A549 (cell line): ENCODE measurements at regions not wholly inside any gene's neighbourhood (a gene's known extent, or its start where the extent isn't known, plus 50 kb on each side); places are given as distances from the start of the nearest gene placed in this dataset.
A peak's percentile ranks its signal among the peaks of the same experiment; 100 is the strongest.

ENCODE experiments used
- ATAC-seq, 2 experiments: fragments of 200-7000 bp in 1 of 2; fragments of >200 bp in 1 of 2; cut with Nextera tagmentation in 1 of 2; cut with Tn5 transposase in 1 of 2; 3 replicates each; pipeline versions ENCODE4 v1.8.0 to v1.9.1; 2018 to 2020; ENCODE audit warnings: mild to moderate bottlenecking in 1 of 2, moderate library complexity in 1 of 2
- CTCF ChIA-PET: fragments of 300-600 bp; sonication (Branson Sonifier 250); formaldehyde crosslinking; extraction: SDS; loops from one replicate; lab custom pipeline; 2021; ENCODE audit warnings: antibody characterized with exemption, inconsistent platforms; lab: Yijun Ruan, JAX
- POLR2A ChIA-PET: fragments of 350-600 bp; formaldehyde crosslinking; extraction: SDS; loops from one replicate; lab custom pipeline; 2021; ENCODE audit warnings: antibody characterized with exemption, inconsistent platforms; lab: Yijun Ruan, JAX
- DNase-seq, 2 experiments: peaks; one replicate each; pipeline versions ENCODE4 v3.0.0 to v3.0.0-alpha.2; 2011 to 2016; ENCODE audit warnings: low read depth in 1 of 2, low spot score in 1 of 2
- FAIRE-seq: peaks from 2 replicates; lab custom pipeline; 2011; peaks lifted over from hg19 to GRCh38; lab: Jason Lieb, UNC
- H3K27ac ChIP-seq, 2 experiments: fragments of >200 bp; sonication (Bioruptor Twin); formaldehyde crosslinking; 3 replicates each; pipeline ENCODE4 v1.5.1; 2016 to 2017
- H3K4me1 ChIP-seq: fragments of >200 bp; sonication (Bioruptor Twin); formaldehyde crosslinking; 3 replicates; pipeline ENCODE4 v1.6.1; 2016
- H3K4me2 ChIP-seq: fragments of >200 bp; sonication (Bioruptor Twin); formaldehyde crosslinking; 3 replicates; pipeline ENCODE4 v1.6.1; 2016
- H3K4me3 ChIP-seq: fragments of >200 bp; sonication (Bioruptor Twin); formaldehyde crosslinking; 3 replicates; pipeline ENCODE4 v1.5.1; 2016
- H3K9me3 ChIP-seq: fragments of >200 bp; sonication (Bioruptor Twin); formaldehyde crosslinking; 3 replicates; pipeline ENCODE4 v1.6.1; 2016
- BHLHE40 ChIP-seq: IDR thresholded peaks from 2 replicates; pipeline ENCODE4 v1.6.1; 2012; ENCODE audit warnings: low read depth, low read length, inconsistent platforms
- CBX8 ChIP-seq: fragments of 200-600 bp; sonication (generic); IDR thresholded peaks from 2 replicates; pipeline ENCODE4 v1.6.1; 2016
- CEBPB ChIP-seq, 2 experiments: fragments of >200 bp in 1 of 2; sonication (Bioruptor Twin) in 1 of 2; formaldehyde crosslinking in 1 of 2; IDR thresholded peaks; 2 replicates each; pipeline ENCODE4 v1.6.1; 2012 to 2016
- CHD4 ChIP-seq: fragments of 200-600 bp; sonication (generic); IDR thresholded peaks from 2 replicates; pipeline ENCODE4 v1.6.1; 2016; ENCODE audit warnings: antibody characterized with exemption, mild to moderate bottlenecking, borderline replicate concordance
- EHF ChIP-seq: fragments of 250-450 bp; sonication (Bioruptor Pico); IDR thresholded peaks from 2 replicates; pipeline ENCODE4 v1.5.0; 2020; ENCODE audit warnings: mild to moderate bottlenecking
- EP300 ChIP-seq, 2 experiments: fragments of >200 bp; sonication (Bioruptor Twin); formaldehyde crosslinking; IDR thresholded peaks; 2 replicates in 1 of 2; 3 replicates in 1 of 2; pipeline ENCODE4 v1.6.1; 2016 to 2017
- ESRRA ChIP-seq: fragments of 150-350 bp; IDR thresholded peaks from 2 replicates; pipeline ENCODE4 v1.6.1; 2014; ENCODE audit warnings: mild to moderate bottlenecking, low read length, borderline replicate concordance
- HDAC2 ChIP-seq: fragments of 200-600 bp; sonication (generic); IDR thresholded peaks from 2 replicates; pipeline ENCODE4 v1.6.1; 2016
- HEYL ChIP-seq: fragments of 250-450 bp; sonication (Bioruptor Pico); IDR thresholded peaks from 2 replicates; pipeline ENCODE4 v1.8.0; 2021; ENCODE audit warnings: mild to moderate bottlenecking, moderate library complexity
- HOXB13 ChIP-seq: fragments of 250-450 bp; sonication (Bioruptor Pico); IDR thresholded peaks from 2 replicates; pipeline ENCODE4 v1.5.0; 2020; ENCODE audit warnings: low read depth, mild to moderate bottlenecking, moderate library complexity
- JUNB ChIP-seq: fragments of >200 bp; sonication (Bioruptor Twin); formaldehyde crosslinking; IDR thresholded peaks from 2 replicates; pipeline ENCODE4 v1.6.1; 2016
- KDM1A ChIP-seq: fragments of 200-600 bp; sonication (generic); IDR thresholded peaks from 2 replicates; pipeline ENCODE4 v1.6.1; 2016; ENCODE audit warnings: low read depth, mild to moderate bottlenecking
- MAZ ChIP-seq: fragments of 150-350 bp; IDR thresholded peaks from 2 replicates; pipeline ENCODE4 v1.6.1; 2014; ENCODE audit warnings: antibody characterized with exemption, low read depth, low read length, borderline replicate concordance
- POLR2A ChIP-seq: IDR thresholded peaks from 2 replicates; pipeline ENCODE4 v1.6.1; 2012; ENCODE audit warnings: mild to moderate bottlenecking, low read length
- SMC3 ChIP-seq: fragments of >200 bp; sonication (Bioruptor Twin); formaldehyde crosslinking; IDR thresholded peaks from 3 replicates; pipeline ENCODE4 v1.6.1; 2018; ENCODE audit warnings: inconsistent platforms
- SREBF2 ChIP-seq: fragments of 450-650 bp; IDR thresholded peaks from 2 replicates; pipeline ENCODE4 v1.6.1; 2014; ENCODE audit warnings: mild to moderate bottlenecking, moderate library complexity
- TFCP2L1 ChIP-seq: fragments of 250-450 bp; sonication (Bioruptor Pico); IDR thresholded peaks from 2 replicates; pipeline ENCODE4 v1.5.0; 2021; ENCODE audit warnings: mild to moderate bottlenecking
- TP53 ChIP-seq: fragments of 250-450 bp; sonication (Bioruptor Pico); IDR thresholded peaks from 2 replicates; pipeline ENCODE4 v1.5.0; 2021; ENCODE audit warnings: mild to moderate bottlenecking, moderate library complexity
- ZC3H11A ChIP-seq: fragments of 450-650 bp; IDR thresholded peaks from 2 replicates; pipeline ENCODE4 v1.6.1; 2014; ENCODE audit warnings: antibody characterized with exemption, mild to moderate bottlenecking
- WGBS: methylation state at CpG from one replicate; pipeline ENCODE4 v1.1.6; 2017; ENCODE audit errors: missing lambda C conversion rate; 5-methylcytosine and 5-hydroxymethylcytosine counted together
- TF ChIP-seq, protein P1 (sequence below): fragments of 200-600 bp; sonication (generic); IDR thresholded peaks from 2 replicates; pipeline ENCODE4 v1.6.1; 2016; ENCODE audit warnings: antibody characterized with exemption, mild to moderate bottlenecking, moderate library complexity
- TF ChIP-seq, protein P2 (sequence below): fragments of >200 bp; sonication (Bioruptor Twin); formaldehyde crosslinking; IDR thresholded peaks from 3 replicates; pipeline ENCODE4 v1.5.1; 2016
- TF ChIP-seq, protein P3 (sequence below): fragments of 450-650 bp; IDR thresholded peaks from 2 replicates; pipeline ENCODE4 v1.6.1; 2014; ENCODE audit warnings: antibody characterized with exemption
- TF ChIP-seq, protein P4 (sequence below): IDR thresholded peaks from 2 replicates; pipeline ENCODE4 v1.6.1; 2012

DNA sequence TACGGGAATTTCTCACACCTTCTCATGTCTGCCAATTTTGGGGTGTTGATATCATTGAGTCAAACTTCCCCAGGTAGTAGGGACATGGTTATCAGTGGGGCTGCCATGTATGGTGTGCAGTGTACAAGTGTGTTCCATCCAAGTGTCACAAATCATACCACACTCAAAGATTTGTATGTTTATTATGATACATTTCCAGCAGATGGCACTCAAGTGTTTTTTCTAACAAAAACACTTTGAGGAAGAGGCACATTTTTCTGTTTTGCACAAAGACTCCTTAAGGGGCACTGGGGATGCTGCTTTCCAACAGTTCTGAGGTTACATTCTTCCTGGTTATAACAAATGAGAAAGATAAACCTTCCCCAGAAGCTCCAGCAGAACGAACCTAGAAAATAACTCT, 414.5 kb downstream of the REEP3 start:
- FAIRE-seq, result no peak
- TF ChIP-seq, protein P1, sequence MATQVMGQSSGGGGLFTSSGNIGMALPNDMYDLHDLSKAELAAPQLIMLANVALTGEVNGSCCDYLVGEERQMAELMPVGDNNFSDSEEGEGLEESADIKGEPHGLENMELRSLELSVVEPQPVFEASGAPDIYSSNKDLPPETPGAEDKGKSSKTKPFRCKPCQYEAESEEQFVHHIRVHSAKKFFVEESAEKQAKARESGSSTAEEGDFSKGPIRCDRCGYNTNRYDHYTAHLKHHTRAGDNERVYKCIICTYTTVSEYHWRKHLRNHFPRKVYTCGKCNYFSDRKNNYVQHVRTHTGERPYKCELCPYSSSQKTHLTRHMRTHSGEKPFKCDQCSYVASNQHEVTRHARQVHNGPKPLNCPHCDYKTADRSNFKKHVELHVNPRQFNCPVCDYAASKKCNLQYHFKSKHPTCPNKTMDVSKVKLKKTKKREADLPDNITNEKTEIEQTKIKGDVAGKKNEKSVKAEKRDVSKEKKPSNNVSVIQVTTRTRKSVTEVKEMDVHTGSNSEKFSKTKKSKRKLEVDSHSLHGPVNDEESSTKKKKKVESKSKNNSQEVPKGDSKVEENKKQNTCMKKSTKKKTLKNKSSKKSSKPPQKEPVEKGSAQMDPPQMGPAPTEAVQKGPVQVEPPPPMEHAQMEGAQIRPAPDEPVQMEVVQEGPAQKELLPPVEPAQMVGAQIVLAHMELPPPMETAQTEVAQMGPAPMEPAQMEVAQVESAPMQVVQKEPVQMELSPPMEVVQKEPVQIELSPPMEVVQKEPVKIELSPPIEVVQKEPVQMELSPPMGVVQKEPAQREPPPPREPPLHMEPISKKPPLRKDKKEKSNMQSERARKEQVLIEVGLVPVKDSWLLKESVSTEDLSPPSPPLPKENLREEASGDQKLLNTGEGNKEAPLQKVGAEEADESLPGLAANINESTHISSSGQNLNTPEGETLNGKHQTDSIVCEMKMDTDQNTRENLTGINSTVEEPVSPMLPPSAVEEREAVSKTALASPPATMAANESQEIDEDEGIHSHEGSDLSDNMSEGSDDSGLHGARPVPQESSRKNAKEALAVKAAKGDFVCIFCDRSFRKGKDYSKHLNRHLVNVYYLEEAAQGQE, result no peak
- TF ChIP-seq HOXB13 (CRISPR knock-in tag) (no peak), CHD4 (no peak)
- TF ChIP-seq, protein P2, sequence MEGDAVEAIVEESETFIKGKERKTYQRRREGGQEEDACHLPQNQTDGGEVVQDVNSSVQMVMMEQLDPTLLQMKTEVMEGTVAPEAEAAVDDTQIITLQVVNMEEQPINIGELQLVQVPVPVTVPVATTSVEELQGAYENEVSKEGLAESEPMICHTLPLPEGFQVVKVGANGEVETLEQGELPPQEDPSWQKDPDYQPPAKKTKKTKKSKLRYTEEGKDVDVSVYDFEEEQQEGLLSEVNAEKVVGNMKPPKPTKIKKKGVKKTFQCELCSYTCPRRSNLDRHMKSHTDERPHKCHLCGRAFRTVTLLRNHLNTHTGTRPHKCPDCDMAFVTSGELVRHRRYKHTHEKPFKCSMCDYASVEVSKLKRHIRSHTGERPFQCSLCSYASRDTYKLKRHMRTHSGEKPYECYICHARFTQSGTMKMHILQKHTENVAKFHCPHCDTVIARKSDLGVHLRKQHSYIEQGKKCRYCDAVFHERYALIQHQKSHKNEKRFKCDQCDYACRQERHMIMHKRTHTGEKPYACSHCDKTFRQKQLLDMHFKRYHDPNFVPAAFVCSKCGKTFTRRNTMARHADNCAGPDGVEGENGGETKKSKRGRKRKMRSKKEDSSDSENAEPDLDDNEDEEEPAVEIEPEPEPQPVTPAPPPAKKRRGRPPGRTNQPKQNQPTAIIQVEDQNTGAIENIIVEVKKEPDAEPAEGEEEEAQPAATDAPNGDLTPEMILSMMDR, result peak; percentile 30; the same call in 2 of the 3 replicates
- TF ChIP-seq, all 56 proteins: peak for 1
- 6% methylated on average over 2 of the region's 2 CpGs for WGBS
- H3K9me3 ChIP-seq, result no peaks in the 10 kb centered on the region
- DNase-seq (peak; percentile 7 to 13), ATAC-seq (peak in 1 of 2 experiments; percentile 52; a peak in 2 of 6 replicates)
- H3K4me1 ChIP-seq, result no peaks in the 10 kb centered on the region
- H3K27ac ChIP-seq, result no peak overlapping the region
- H3K4me3 ChIP-seq, result no peak overlapping the region
- H3K4me2 ChIP-seq, result no peak overlapping the region
- POLR2A ChIA-PET, result no interaction called here
- CTCF ChIA-PET, result interaction anchor here (0.9 to 1.0 kb wide), 3 partner anchors 9 to 68 kb away, joined by 3 to 4 read pairs (median 3); no protein-coding TSS in a partner anchor

DNA sequence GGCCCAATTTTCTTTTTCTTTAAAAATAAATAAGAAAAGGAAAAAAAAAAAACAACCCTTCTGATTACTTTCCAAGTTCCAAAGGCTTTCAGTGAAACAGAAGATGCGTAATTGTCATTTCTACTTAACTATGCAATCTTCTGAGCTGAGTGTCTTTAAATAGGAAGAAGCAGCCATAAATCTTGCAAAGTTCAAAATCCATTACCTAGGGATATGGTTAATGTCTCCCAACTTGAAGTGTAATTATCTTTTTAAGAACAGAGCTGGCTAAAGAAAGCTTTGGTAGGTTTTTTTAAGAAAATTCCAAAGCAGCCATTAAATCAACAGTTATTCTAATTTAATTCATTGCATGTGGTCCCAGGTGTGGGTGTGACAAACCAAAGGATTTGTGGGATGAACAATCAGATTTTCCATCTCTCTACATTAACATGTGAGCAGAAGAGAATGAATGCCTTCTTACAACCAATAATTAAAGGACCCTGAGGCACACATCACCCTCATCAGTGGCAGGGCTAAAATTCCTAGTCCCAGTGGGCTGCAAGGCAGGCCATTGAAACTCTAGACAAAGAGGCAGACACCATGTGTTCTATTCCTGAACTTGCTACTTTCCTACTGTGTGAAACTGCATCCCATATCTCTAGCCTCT, 419.2 kb downstream of the REEP3 start:
- POLR2A ChIA-PET, result no interaction called here
- WGBS, result 30% methylated on average over 1 of the region's 1 CpG
- TF ChIP-seq, protein P3, sequence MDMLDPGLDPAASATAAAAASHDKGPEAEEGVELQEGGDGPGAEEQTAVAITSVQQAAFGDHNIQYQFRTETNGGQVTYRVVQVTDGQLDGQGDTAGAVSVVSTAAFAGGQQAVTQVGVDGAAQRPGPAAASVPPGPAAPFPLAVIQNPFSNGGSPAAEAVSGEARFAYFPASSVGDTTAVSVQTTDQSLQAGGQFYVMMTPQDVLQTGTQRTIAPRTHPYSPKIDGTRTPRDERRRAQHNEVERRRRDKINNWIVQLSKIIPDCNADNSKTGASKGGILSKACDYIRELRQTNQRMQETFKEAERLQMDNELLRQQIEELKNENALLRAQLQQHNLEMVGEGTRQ, result no peak
- TF ChIP-seq HDAC2, result no peak
- TF ChIP-seq SMC3, result no peak
- no peak for TF ChIP-seq EP300 (IDR thresholded peaks at IDR 0.05)
- TF ChIP-seq MAZ, result no peak
- TF ChIP-seq KDM1A, result no peak
- TF ChIP-seq, protein P4, sequence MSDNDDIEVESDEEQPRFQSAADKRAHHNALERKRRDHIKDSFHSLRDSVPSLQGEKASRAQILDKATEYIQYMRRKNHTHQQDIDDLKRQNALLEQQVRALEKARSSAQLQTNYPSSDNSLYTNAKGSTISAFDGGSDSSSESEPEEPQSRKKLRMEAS, result no peak
- no peak for TF ChIP-seq CBX8
- TF ChIP-seq ZC3H11A, result no peak
- TF ChIP-seq TFCP2L1, result no peak
- TF ChIP-seq HEYL (CRISPR knock-in tag), result no peak
- TF ChIP-seq JUNB, result no peak
- no peak for TF ChIP-seq EHF (CRISPR knock-in tag)
- no peak for TF ChIP-seq SREBF2
- no peak for TF ChIP-seq TP53 (CRISPR knock-in tag)
- no peak for TF ChIP-seq POLR2A
- TF ChIP-seq ESRRA, result no peak
- no peak for TF ChIP-seq CEBPB (IDR thresholded peaks at IDR 0.05)
- TF ChIP-seq BHLHE40, result no peak

More for the DNA sequence above, 419.2 kb downstream of the REEP3 start:
- CTCF ChIA-PET, result no interaction called here
- Histone ChIP-seq H3K4me1 (no peaks in the 10 kb centered on the region), H3K4me3 (no peak overlapping the region), H3K27ac (no peak overlapping the region), H3K9me3 (no peaks in the 10 kb centered on the region), H3K4me2 (no peak overlapping the region)
- no peak for FAIRE-seq
- no peak for DNase-seq
- ATAC-seq, result no peak
